ENCODE measurements at regions not wholly inside any gene's neighbourhood (a gene's known extent, or its start where the extent isn't known, plus 50 kb on each side); places are given as distances from the start of the nearest gene placed in this dataset.

- H3K27me3 ChIP-seq, result no peaks in the 10 kb centered on the region
- H3K9me3 ChIP-seq, result no peaks in the 10 kb centered on the region
- peak in 1 of 2 donors; percentile 9 for DNase-seq
- H3K27ac ChIP-seq, result no peak overlapping the region
- no peaks in the 10 kb centered on the region for H3K4me1 ChIP-seq
- no peaks in the 10 kb centered on the region for H3K36me3 ChIP-seq
- no peak for ATAC-seq
- TF ChIP-seq POLR2A (IDR thresholded peaks at IDR 0.05), result no peak
- no peak for TF ChIP-seq CTCF (IDR thresholded peaks at IDR 0.05 in 4 of 5, conservative IDR thresholded peaks at IDR 0.05 in 1 of 5)
- in situ Hi-C loops (cut with MboI; ENCODE audit: low sequenced_read_pairs in 4 of 4) (no loop called here), intact Hi-C loops (cut with DNase I; ENCODE audit: low total_unique reads) (no loop called here)
- no peak overlapping the region for H3K4me3 ChIP-seq
These were observed 110.9 kb upstream of the DMAC1 start for GRCh38 chr9:7910426-7911020.

- no peaks in the 10 kb centered on the region for H3K4me1 ChIP-seq
These were observed 110.0 kb upstream of the DMAC1 start for GRCh38 chr9:7909537-7909936.

GRCh38 chr9:7907551-7908337 lies 108.2 kb upstream of the DMAC1 start:
- no peaks in the 10 kb centered on the region for H3K36me3 ChIP-seq
- intact Hi-C loops (cut with DNase I; ENCODE audit: low total_unique reads) (no loop called here), in situ Hi-C loops (cut with MboI; ENCODE audit: low sequenced_read_pairs in 4 of 4) (no loop called here)
- ATAC-seq (no peak), DNase-seq (no peak)
- no peak overlapping the region for H3K27ac ChIP-seq
- H3K4me1 ChIP-seq, result no peaks in the 10 kb centered on the region
- TF ChIP-seq CTCF (IDR thresholded peaks at IDR 0.05 in 4 of 5, conservative IDR thresholded peaks at IDR 0.05 in 1 of 5), result no peak
- no peak overlapping the region for H3K4me3 ChIP-seq
- H3K9me3 ChIP-seq, result no peaks in the 10 kb centered on the region
- no peaks in the 10 kb centered on the region for H3K27me3 ChIP-seq

More at GRCh38 chr9:7909537-7909936, 110.0 kb upstream of the DMAC1 start:
- Histone ChIP-seq H3K36me3 (no peaks in the 10 kb centered on the region), H3K9me3 (no peaks in the 10 kb centered on the region), H3K4me3 (no peak overlapping the region), H3K27ac (no peak overlapping the region), H3K27me3 (no peaks in the 10 kb centered on the region)
- no peak for TF ChIP-seq POLR2A (IDR thresholded peaks at IDR 0.05)
- TF ChIP-seq CTCF (IDR thresholded peaks at IDR 0.05 in 4 of 5, conservative IDR thresholded peaks at IDR 0.05 in 1 of 5), result no peak
- in situ Hi-C loops (cut with MboI; ENCODE audit: low sequenced_read_pairs in 4 of 4), result no loop called here
- ATAC-seq, result no peak
- DNase-seq, result no peak
- intact Hi-C loops (cut with DNase I; ENCODE audit: low total_unique reads), result no loop called here

GRCh38 chr9:7906783-7907550 lies 107.4 kb upstream of the DMAC1 start:
- in situ Hi-C loops (cut with MboI; ENCODE audit: low sequenced_read_pairs in 4 of 4), result no loop called here
- no peaks in the 10 kb centered on the region for H3K4me1 ChIP-seq
- no peaks in the 10 kb centered on the region for H3K9me3 ChIP-seq
- H3K27me3 ChIP-seq, result no peaks in the 10 kb centered on the region
- H3K36me3 ChIP-seq, result no peaks in the 10 kb centered on the region
- ATAC-seq (no peak), DNase-seq (no peak)
- H3K4me3 ChIP-seq, result no peak overlapping the region
- no peak overlapping the region for H3K27ac ChIP-seq
- TF ChIP-seq CTCF (IDR thresholded peaks at IDR 0.05 in 4 of 5, conservative IDR thresholded peaks at IDR 0.05 in 1 of 5), result no peak
- TF ChIP-seq POLR2A (IDR thresholded peaks at IDR 0.05), result no peak
- intact Hi-C loops (cut with DNase I; ENCODE audit: low total_unique reads), result no loop called here

All from gastrocnemius medialis (tissue), 4 donors.